ENCODE measurements at regions not wholly inside any gene's neighbourhood (a gene's known extent, or its start where the extent isn't known, plus 50 kb on each side); places are given as distances from the start of the nearest gene placed in this dataset.
"Not testable (repeated sequence)": the region's sequence is repeated elsewhere in the genome, so short reads cannot be mapped to it uniquely, and the experiment has no call there.

GRCh38 chr13:48816700-48817099 lies 159.0 kb upstream of the FNDC3A start:
- H3K4me1 Mint-ChIP-seq (ENCODE audit: unreplicated experiment): no peaks in the 10 kb centered on the region
- DNase-seq (ENCODE audit: low spot score): no peak
- H3K4me3 Mint-ChIP-seq (ENCODE audit: unreplicated experiment): no peak overlapping the region
- no peak for TF ChIP-seq CTCF (IDR thresholded peaks at IDR 0.05; ENCODE audit: unreplicated experiment)
- no peaks in the 10 kb centered on the region for H3K9me3 Mint-ChIP-seq (ENCODE audit: unreplicated experiment)
- H3K36me3 Mint-ChIP-seq (ENCODE audit: low read depth, unreplicated experiment): no peaks in the 10 kb centered on the region
- H3K27ac Mint-ChIP-seq (ENCODE audit: unreplicated experiment): no peak overlapping the region
- H3K27me3 Mint-ChIP-seq (ENCODE audit: unreplicated experiment): no peaks in the 10 kb centered on the region

- DNase-seq (ENCODE audit: low spot score): no peak
- H3K27me3 Mint-ChIP-seq (ENCODE audit: unreplicated experiment): no peaks in the 10 kb centered on the region
- no peaks in the 10 kb centered on the region for H3K9me3 Mint-ChIP-seq (ENCODE audit: unreplicated experiment)
- no peak overlapping the region for H3K27ac Mint-ChIP-seq (ENCODE audit: unreplicated experiment)
- no peak for TF ChIP-seq CTCF (IDR thresholded peaks at IDR 0.05; ENCODE audit: unreplicated experiment)
- no peaks in the 10 kb centered on the region for H3K4me1 Mint-ChIP-seq (ENCODE audit: unreplicated experiment)
- no peak overlapping the region for H3K4me3 Mint-ChIP-seq (ENCODE audit: unreplicated experiment)
- H3K36me3 Mint-ChIP-seq (ENCODE audit: low read depth, unreplicated experiment): no peaks in the 10 kb centered on the region
These were observed 158.4 kb upstream of the FNDC3A start for GRCh38 chr13:48817166-48817802.

- no peak for DNase-seq (ENCODE audit: low spot score)
- no peaks in the 10 kb centered on the region for H3K36me3 Mint-ChIP-seq (ENCODE audit: low read depth, unreplicated experiment)
- H3K4me1 Mint-ChIP-seq (ENCODE audit: unreplicated experiment): no peaks in the 10 kb centered on the region
- no peak overlapping the region for H3K27ac Mint-ChIP-seq (ENCODE audit: unreplicated experiment)
- no peak overlapping the region for H3K4me3 Mint-ChIP-seq (ENCODE audit: unreplicated experiment)
- TF ChIP-seq CTCF (IDR thresholded peaks at IDR 0.05; ENCODE audit: unreplicated experiment): no peak
- peaks cover 1% of the 10 kb centered on the region for H3K27me3 Mint-ChIP-seq (ENCODE audit: unreplicated experiment)
- H3K9me3 Mint-ChIP-seq (ENCODE audit: unreplicated experiment): no peaks in the 10 kb centered on the region
These were observed 157.0 kb upstream of the FNDC3A start for GRCh38 chr13:48818495-48819356.

GRCh38 chr13:48819376-48819775 lies 156.3 kb upstream of the FNDC3A start:
- H3K4me3 Mint-ChIP-seq (ENCODE audit: unreplicated experiment): no peak overlapping the region
- peaks cover 1% of the 10 kb centered on the region for H3K27me3 Mint-ChIP-seq (ENCODE audit: unreplicated experiment)
- H3K4me1 Mint-ChIP-seq (ENCODE audit: unreplicated experiment): no peaks in the 10 kb centered on the region
- TF ChIP-seq CTCF (IDR thresholded peaks at IDR 0.05; ENCODE audit: unreplicated experiment): no peak
- no peak for DNase-seq (ENCODE audit: low spot score)
- no peaks in the 10 kb centered on the region for H3K36me3 Mint-ChIP-seq (ENCODE audit: low read depth, unreplicated experiment)
- H3K9me3 Mint-ChIP-seq (ENCODE audit: unreplicated experiment): no peaks in the 10 kb centered on the region
- H3K27ac Mint-ChIP-seq (ENCODE audit: unreplicated experiment): no peak overlapping the region

GRCh38 chr13:48819899-48820298 lies 155.8 kb upstream of the FNDC3A start:
- DNase-seq (ENCODE audit: low spot score): no peak
- Mint-ChIP-seq H3K4me1 (ENCODE audit: unreplicated experiment) (no peaks in the 10 kb centered on the region), H3K4me3 (ENCODE audit: unreplicated experiment) (no peak overlapping the region), H3K27me3 (ENCODE audit: unreplicated experiment) (peaks cover 1% of the 10 kb centered on the region), H3K9me3 (ENCODE audit: unreplicated experiment) (no peaks in the 10 kb centered on the region), H3K36me3 (ENCODE audit: low read depth, unreplicated experiment) (no peaks in the 10 kb centered on the region), H3K27ac (ENCODE audit: unreplicated experiment) (no peak overlapping the region)
- no peak for TF ChIP-seq CTCF (IDR thresholded peaks at IDR 0.05; ENCODE audit: unreplicated experiment)

- H3K9me3 Mint-ChIP-seq (ENCODE audit: unreplicated experiment); H3K27me3 Mint-ChIP-seq (ENCODE audit: unreplicated experiment): not testable (repeated sequence)
These were observed 152.2 kb upstream of the FNDC3A start for GRCh38 chr13:48823526-48823925.

More at GRCh38 chr13:48823526-48823925, 152.2 kb upstream of the FNDC3A start:
- not testable (repeated sequence) for H3K4me3 Mint-ChIP-seq (ENCODE audit: unreplicated experiment); H3K4me1 Mint-ChIP-seq (ENCODE audit: unreplicated experiment); DNase-seq (ENCODE audit: low spot score); H3K27ac Mint-ChIP-seq (ENCODE audit: unreplicated experiment); H3K36me3 Mint-ChIP-seq (ENCODE audit: low read depth, unreplicated experiment)

Measured in endothelial cell (in vitro differentiated cells).